NT2/D1 (cell line): ENCODE measurements at regions not wholly inside any gene's neighbourhood (a gene's known extent, or its start where the extent isn't known, plus 50 kb on each side); places are given as distances from the start of the nearest gene placed in this dataset.

Experiments used
- YY1 ChIP-seq: IDR thresholded peaks from 2 replicates; pipeline ENCODE4 v1.6.1; 2011; ENCODE audit not compliant: insufficient read length, insufficient read depth
- ZNF274 ChIP-seq: IDR thresholded peaks from 2 replicates; pipeline ENCODE4 v1.6.1; 2011; ENCODE audit warnings: mild to moderate bottlenecking, low read depth, low read length

GRCh38 chr15:62459875-62460274 lies 294.8 kb upstream of the C2CD4B start:
- no peak for TF ChIP-seq YY1
- TF ChIP-seq ZNF274 = no peak
